ENCODE measurements at regions not wholly inside any gene's neighbourhood (a gene's known extent, or its start where the extent isn't known, plus 50 kb on each side); places are given as distances from the start of the nearest gene placed in this dataset.
"Not testable (repeated sequence)": the region's sequence is repeated elsewhere in the genome, so short reads cannot be mapped to it uniquely, and the experiment has no call there.

DNA sequence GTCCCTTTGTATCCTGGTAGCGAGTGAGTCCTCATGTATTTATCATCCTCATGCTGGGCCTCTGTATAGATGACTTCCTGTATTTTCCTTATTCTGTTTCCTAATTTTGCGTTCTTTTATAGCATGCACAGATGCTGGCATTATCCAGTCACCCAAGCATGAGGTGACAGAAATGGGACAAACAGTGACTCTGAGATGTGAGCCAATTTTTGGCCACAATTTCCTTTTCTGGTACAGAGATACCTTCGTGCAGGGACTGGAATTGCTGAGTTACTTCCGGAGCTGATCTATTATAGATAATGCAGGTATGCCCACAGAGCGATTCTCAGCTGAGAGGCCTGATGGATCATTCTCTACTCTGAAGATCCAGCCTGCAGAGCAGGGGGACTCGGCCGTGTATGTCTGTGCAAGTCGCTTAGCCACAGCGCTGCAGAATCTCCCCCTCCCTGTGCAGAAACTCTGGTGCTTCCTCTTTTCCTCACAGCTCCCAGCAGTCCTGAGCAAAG, 183.1 kb upstream of the PRSS58 start:
- no peak for DNase-seq (ENCODE audit: low spot score)

- DNase-seq (ENCODE audit: low spot score): peak; percentile 20
These were observed 182.5 kb upstream of the PRSS58 start for GRCh38 chr7:142440219-142440905.

- DNase-seq (ENCODE audit: low spot score): no peak
These were observed 181.9 kb upstream of the PRSS58 start for GRCh38 chr7:142439739-142440138.

DNA sequence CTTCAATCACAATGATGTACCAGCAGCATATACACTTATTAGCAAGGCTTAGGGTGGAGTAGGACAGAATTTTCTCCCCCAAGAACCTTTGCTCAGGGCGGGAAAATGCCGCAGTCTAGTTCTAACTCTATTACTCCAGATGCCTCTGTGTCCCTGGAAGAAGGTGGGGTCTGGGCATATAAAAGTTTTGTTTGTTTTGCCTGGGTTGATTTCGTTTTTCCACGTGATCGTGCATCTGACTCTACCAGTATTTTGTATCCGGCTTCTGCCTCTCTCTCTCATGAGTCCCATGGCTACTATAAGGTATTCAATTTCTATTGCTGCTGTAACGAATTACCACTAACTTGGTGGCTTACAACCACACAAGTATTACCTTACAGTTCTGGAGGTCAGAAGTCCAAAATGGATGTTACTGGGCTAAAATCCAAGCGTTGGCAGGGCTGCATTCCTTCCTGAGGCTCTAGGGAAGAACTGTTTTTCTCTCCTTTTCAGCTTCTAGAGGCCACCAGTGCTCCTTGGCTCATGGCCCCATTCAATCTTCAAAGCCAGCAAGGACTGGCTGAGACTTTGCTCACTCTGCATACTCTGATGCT, 181.2 kb upstream of the PRSS58 start:
- DNase-seq (ENCODE audit: low spot score): no peak

DNA sequence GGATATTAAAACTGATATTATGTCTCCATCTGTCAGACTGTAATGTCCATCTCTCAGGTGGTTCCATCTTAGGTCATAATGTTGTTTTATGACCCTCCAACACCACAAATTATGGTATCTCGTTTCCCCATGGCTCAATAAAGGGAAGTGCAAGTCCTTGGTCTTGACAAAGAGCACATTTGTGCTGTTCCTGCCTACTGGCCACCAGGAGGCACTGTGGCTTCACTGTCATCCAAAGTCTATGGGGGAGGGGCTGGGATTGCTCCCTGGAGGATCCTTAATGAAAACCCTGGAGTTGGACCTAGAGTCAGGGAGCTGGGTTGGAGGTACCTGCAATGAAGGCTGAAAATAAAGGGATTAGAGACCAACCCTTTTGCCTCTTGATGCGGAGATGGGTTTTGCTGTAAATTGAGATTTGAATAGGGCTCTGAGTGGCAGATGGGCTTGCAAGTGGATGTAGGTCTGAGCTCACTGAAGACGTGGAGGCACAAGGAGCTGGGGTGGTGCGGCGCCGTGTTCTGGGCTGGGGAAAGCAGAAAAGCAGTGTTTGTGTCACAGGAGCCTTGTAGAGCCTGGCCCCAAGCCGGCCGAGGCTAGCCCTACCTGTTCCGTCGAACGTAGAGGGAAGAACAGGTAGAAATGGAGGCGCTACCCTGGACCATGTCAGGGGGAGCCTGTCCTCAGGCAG, 180.5 kb upstream of the PRSS58 start:
- no peak for DNase-seq (ENCODE audit: low spot score)

- no peak for DNase-seq (ENCODE audit: low spot score)
These were observed 179.9 kb upstream of the PRSS58 start for GRCh38 chr7:142437741-142438140.

- no peak for DNase-seq (ENCODE audit: low spot score)
These were observed 178.7 kb upstream of the PRSS58 start for GRCh38 chr7:142436601-142437000.

DNA sequence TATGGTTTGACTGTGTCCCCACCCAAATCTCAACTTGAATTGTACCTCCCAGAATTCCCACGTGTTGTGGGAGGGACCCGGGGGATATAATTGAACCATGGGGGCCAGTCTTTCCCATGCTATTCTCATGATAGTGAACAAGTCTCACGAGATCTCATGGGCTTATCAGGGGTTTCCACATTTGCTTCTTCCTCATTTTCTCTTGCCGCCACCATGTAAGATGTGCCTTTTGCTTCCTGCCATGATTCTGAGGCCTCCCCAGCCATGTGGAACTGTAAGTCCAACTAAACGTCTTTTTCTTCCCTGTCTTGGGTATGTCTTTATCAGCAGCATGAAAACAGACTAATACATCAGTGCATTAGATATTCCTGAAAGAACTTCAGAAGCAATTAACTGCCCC, 177.7 kb upstream of the PRSS58 start:
- DNase-seq (ENCODE audit: low spot score): not testable (repeated sequence)

DNA sequence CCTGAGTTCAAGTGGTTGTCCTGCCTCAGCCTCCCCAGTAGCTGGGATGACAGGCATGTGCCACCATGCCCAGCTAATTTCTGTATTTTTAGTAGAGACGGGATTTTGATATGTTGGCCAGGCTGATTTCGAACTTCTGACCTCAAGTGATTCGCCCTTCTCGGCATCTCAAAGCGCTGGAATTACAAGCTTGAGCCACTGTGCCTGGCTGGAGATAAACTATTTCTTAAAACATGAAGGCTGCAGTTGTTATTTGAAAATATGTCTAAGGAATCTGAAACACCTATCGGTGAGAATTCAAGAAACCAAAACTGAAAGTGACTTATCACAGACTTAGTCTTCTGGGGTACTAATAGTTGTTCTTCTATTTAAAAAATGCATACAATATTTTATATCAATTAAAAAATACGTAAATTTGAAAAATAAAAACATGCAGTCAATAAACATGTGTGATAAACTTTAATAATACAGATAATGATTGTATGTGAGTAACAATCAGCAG, 176.9 kb upstream of the PRSS58 start:
- DNase-seq (ENCODE audit: low spot score): no peak

DNA sequence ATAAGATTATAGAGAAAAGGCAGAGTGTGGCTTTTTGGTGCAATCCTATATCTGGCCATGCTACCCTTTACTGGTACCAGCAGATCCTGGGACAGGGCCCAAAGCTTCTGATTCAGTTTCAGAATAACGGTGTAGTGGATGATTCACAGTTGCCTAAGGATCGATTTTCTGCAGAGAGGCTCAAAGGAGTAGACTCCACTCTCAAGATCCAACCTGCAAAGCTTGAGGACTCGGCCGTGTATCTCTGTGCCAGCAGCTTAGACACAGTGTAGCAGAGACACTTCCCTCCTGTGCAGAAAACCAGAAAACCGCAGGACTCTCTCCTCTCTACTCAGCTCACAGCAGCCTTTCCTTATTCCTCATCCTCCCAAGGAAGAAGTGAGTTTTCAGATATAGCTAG, 176.3 kb upstream of the PRSS58 start:
- not testable (repeated sequence) for DNase-seq (ENCODE audit: low spot score)

DNA sequence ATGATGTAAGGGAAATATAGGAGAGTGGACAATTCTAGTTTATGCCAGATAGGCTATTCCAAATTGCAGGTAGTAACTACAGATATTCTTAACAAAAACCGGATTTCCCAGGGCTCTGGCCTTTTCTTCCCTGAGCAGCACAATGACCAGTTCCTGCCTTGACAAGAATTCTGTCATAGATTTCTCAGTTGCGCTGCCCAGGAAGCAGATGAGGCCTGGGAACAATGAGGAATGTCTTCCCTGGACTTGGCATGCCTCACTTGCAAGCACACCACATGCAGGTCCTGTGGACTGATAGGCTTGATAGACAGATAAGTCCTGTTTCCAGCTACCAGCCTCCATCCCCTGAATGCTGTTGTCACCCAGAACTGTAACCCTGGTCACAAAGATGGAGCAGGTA, 174.5 kb upstream of the PRSS58 start:
- DNase-seq (ENCODE audit: low spot score): no peak

- no peak for DNase-seq (ENCODE audit: low spot score)
These were observed 173.6 kb upstream of the PRSS58 start for GRCh38 chr7:142431491-142431890.

- DNase-seq (ENCODE audit: low spot score): no peak
These were observed 170.2 kb upstream of the PRSS58 start for GRCh38 chr7:142428094-142428493.

DNA sequence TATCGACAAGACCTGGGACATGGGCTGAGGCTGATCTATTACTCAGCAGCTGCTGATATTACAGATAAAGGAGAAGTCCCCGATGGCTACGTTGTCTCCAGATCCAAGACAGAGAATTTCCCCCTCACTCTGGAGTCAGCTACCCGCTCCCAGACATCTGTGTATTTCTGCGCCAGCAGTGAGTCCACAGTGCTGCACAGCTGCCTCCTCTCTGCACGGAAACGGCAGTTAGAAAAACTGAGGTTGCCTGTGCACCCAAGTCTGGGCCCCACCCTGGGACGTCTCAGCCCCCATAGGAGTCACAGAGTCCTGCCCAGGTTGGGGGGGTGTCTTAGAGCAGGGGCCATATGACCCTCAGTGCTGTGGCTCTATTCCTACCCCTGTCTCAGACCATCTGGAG, 167.4 kb upstream of the PRSS58 start:
- no peak for DNase-seq (ENCODE audit: low spot score)

DNA sequence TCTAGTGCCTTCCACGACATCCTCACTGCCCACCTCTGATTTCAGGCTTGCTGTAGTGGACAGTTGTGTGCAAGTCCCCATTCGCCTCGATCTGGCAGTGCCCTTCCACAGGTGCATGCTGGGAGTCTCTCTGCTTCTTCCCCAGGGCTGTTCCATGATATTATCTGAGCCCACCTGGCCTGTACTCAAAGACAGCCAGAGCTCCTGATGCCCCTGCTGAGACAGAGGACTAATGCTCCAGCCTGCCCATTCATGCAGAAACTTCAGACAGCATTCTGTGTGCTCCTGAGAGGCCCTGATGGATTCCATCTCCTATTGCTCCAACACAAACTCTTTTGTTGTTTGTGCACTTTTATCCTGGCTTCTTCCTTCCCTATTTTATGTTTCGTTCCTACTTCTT, 164.8 kb upstream of the PRSS58 start:
- no peak for DNase-seq (ENCODE audit: low spot score)

DNA sequence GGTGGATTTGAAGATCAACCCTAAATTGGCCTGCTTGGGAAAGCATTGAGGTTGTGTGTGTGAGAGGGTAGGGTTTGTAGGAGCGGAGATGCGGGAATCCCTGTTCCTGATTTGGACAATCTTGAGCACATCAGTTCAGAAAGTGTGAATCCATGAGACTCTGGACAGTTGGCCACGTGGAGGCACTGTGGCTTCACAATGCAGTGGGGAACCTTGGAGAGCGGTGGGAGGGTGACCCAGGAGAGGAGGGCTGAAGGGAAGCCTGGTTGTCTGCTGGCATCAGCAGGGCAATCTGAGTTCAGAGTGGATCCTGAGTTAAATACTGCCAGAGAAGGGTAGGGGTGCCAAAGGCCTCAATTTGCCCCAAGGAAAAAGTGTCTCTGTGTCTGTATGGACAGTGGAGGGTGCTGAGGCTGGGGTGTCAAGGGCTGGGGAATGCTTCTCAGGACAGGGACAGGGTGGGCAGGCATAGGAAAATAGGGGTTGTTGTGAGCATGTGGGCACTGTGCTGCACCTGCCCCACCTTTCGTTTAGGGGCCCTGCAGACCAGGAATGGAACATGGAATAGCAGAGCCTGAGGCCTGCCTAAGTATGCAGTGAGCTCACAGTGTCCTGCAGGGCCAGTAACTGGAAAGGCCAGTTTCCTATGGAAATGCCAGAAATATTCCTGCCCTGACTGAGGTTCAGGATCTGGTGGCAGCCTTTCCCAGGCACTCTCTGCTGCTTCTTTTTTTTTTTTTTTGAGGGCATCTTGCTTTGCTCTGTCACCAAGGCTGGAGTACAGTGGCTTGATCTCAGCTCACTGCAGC, 162.9 kb upstream of the PRSS58 start:
- no peak for DNase-seq (ENCODE audit: low spot score)

- DNase-seq (ENCODE audit: low spot score): no peak
These were observed 160.5 kb upstream of the PRSS58 start for GRCh38 chr7:142418326-142418725.

- no peak for DNase-seq (ENCODE audit: low spot score)
These were observed 157.1 kb upstream of the PRSS58 start for GRCh38 chr7:142414915-142415314.

- DNase-seq (ENCODE audit: low spot score): no peak
These were observed 156.3 kb upstream of the PRSS58 start for GRCh38 chr7:142414135-142414534.

GRCh38 chr7:142413280-142414000, 155.6 kb upstream of the PRSS58 start:
- no peak for DNase-seq (ENCODE audit: low spot score)

- DNase-seq (ENCODE audit: low spot score): peak; percentile 20
These were observed 154.8 kb upstream of the PRSS58 start for GRCh38 chr7:142412551-142413193.
